H1 (cell line): ENCODE measurements at regions not wholly inside any gene's neighbourhood (a gene's known extent, or its start where the extent isn't known, plus 50 kb on each side); places are given as distances from the start of the nearest gene placed in this dataset.

ENCODE experiments used
- CTCF ChIA-PET: fragments of 300-600 bp; sonication (Branson Sonifier 250); formaldehyde crosslinking; loops from one replicate; lab custom pipeline; 2021; ENCODE audit not compliant: partially characterized antibody; lab: Charles Lee
- POLR2A ChIA-PET: fragments of 300-600 bp; sonication (Branson Sonifier 250); formaldehyde crosslinking; loops from one replicate; lab custom pipeline; 2021; ENCODE audit warnings: inconsistent platforms; ENCODE audit not compliant: partially characterized antibody; lab: Charles Lee
- DNase-seq, 2 experiments: peaks; one replicate each; pipeline versions ENCODE4 v3.0.0 to v3.0.0-alpha.2; 2010 to 2022; ENCODE audit warnings: low spot score in 2 of 2, low read depth in 1 of 2, mixed read lengths in 1 of 2
- FAIRE-seq: peaks from 2 replicates; lab custom pipeline; 2011; peaks lifted over from hg19 to GRCh38; lab: Jason Lieb, UNC
- H2AFZ ChIP-seq: 2 replicates; pipeline ENCODE4 v1.8.1; 2012; ENCODE audit warnings: low read length, inconsistent platforms
- H2AK5ac ChIP-seq: 2 replicates; pipeline ENCODE4 v1.6.1; 2013; ENCODE audit warnings: low read depth, low read length
- H2BK120ac ChIP-seq: replicated peaks from 2 replicates; pipeline ENCODE3; 2013; ENCODE audit warnings: low read depth, low read length, inconsistent platforms
- H2BK12ac ChIP-seq: 2 replicates; pipeline ENCODE4 v1.6.1; 2013; ENCODE audit warnings: low read depth, low read length
- H2BK15ac ChIP-seq: 2 replicates; pipeline ENCODE4 v1.6.1; 2013; ENCODE audit warnings: low read length
- H2BK20ac ChIP-seq: 2 replicates; pipeline ENCODE4 v1.6.1; 2013; ENCODE audit warnings: low read length
- H2BK5ac ChIP-seq: 2 replicates; pipeline ENCODE4 v1.6.1; 2013; ENCODE audit warnings: low read depth, low read length
- H3K14ac ChIP-seq: 2 replicates; pipeline ENCODE4 v1.6.1; 2013; ENCODE audit warnings: inconsistent platforms; ENCODE audit not compliant: insufficient read length
- H3K18ac ChIP-seq: 2 replicates; pipeline ENCODE4 v1.6.1; 2013; ENCODE audit warnings: low read length; ENCODE audit errors: extremely low read depth
- H3K23ac ChIP-seq: 2 replicates; pipeline ENCODE4 v1.6.1; 2013; ENCODE audit warnings: inconsistent platforms; ENCODE audit not compliant: insufficient read length
- H3K23me2 ChIP-seq: 2 replicates; pipeline ENCODE4 v1.6.1; 2013; ENCODE audit warnings: low read depth, low read length
- H3K27ac ChIP-seq: 2 replicates; pipeline ENCODE4 v1.6.1; 2011; ENCODE audit warnings: low read depth, low read length, inconsistent platforms
- H3K27me3 ChIP-seq, 4 experiments: replicated peaks in 1 of 4; 1 replicate in 1 of 4; 2 replicates in 3 of 4; pipeline versions ENCODE4 v1.6.1 to v1.8.1; 2011 to 2013; ENCODE audit warnings: low read length in 3 of 4, mild to moderate bottlenecking in 3 of 4, inconsistent platforms in 2 of 4, mixed read lengths in 2 of 4, moderate library complexity in 1 of 4; ENCODE audit not compliant: control insufficient read depth in 3 of 4, insufficient read depth in 3 of 4; ENCODE audit errors: extremely low read depth in 1 of 4
- H3K36me3 ChIP-seq, 4 experiments: 2 replicates each; pipeline versions ENCODE4 v1.6.1 to v1.8.1; 2011 to 2013; ENCODE audit warnings: mild to moderate bottlenecking in 4 of 4, low read length in 3 of 4, moderate library complexity in 2 of 4, control low read depth in 1 of 4, inconsistent platforms in 1 of 4; ENCODE audit not compliant: insufficient read depth in 4 of 4, control insufficient read depth in 2 of 4
- H3K4ac ChIP-seq: replicated peaks from 2 replicates; pipeline ENCODE3; 2013; ENCODE audit warnings: low read length, low read depth, mixed read lengths, inconsistent platforms; ENCODE audit not compliant: insufficient read length
- H3K4me1 ChIP-seq, 4 experiments: replicated peaks in 1 of 4; 1 replicate in 1 of 4; 2 replicates in 3 of 4; pipeline versions ENCODE4 v1.6.1 to v1.8.1; 2011 to 2013; ENCODE audit warnings: low read length in 3 of 4, inconsistent platforms in 2 of 4, mixed read lengths in 1 of 4; ENCODE audit not compliant: insufficient read depth in 4 of 4, control insufficient read depth in 3 of 4
- H3K4me2 ChIP-seq, 2 experiments: 2 replicates each; pipeline versions ENCODE4 v1.6.1 to v1.8.1; 2011 to 2013; ENCODE audit warnings: low read depth in 2 of 2, low read length in 2 of 2, control low read depth in 1 of 2, inconsistent platforms in 1 of 2, mild to moderate bottlenecking in 1 of 2; ENCODE audit not compliant: insufficient read depth in 1 of 2
- H3K4me3 ChIP-seq, 4 experiments: fragments of 200-600, 300-600 bp in 1 of 4; sonication (generic), shearing (Covaris generic), sonication (Bioruptor Twin) in 1 of 4; 2 replicates each; pipeline versions ENCODE4 v1.5.1 to v1.8.1; 2011 to 2016; ENCODE audit warnings: low read length in 4 of 4, low read depth in 3 of 4, control low read depth in 2 of 4, inconsistent platforms in 2 of 4, mild to moderate bottlenecking in 2 of 4, mixed read lengths in 1 of 4, moderate library complexity in 1 of 4; ENCODE audit not compliant: insufficient read depth in 2 of 4; ENCODE audit errors: extremely low read depth in 1 of 4
- H3K56ac ChIP-seq: replicated peaks from 2 replicates; pipeline ENCODE3; 2013; ENCODE audit warnings: low read depth, mild to moderate bottlenecking, mixed read lengths, low read length, inconsistent platforms; ENCODE audit not compliant: insufficient read length
- H3K79me1 ChIP-seq: 2 replicates; pipeline ENCODE4 v1.6.1; 2013; ENCODE audit warnings: low read depth, low read length, control low read depth
- H3K79me2 ChIP-seq, 2 experiments: 2 replicates each; pipeline versions ENCODE4 v1.6.1 to v1.8.1; 2012 to 2013; ENCODE audit warnings: low read length in 2 of 2, mild to moderate bottlenecking in 2 of 2, inconsistent platforms in 1 of 2; ENCODE audit not compliant: insufficient read depth in 2 of 2, control insufficient read depth in 1 of 2
- H3K9ac ChIP-seq, 4 experiments: replicated peaks in 1 of 4; 1 replicate in 1 of 4; 2 replicates in 3 of 4; pipeline versions ENCODE4 v1.6.1 to v1.8.1; 2011 to 2013; ENCODE audit warnings: low read depth in 3 of 4, low read length in 3 of 4, control low read depth in 2 of 4, mild to moderate bottlenecking in 2 of 4, moderate library complexity in 2 of 4, inconsistent platforms in 1 of 4; ENCODE audit errors: extremely low read depth in 1 of 4
- H3K9me3 ChIP-seq, 2 experiments: 2 replicates each; pipeline versions ENCODE4 v1.6.1 to v1.8.1; 2012 to 2013; ENCODE audit warnings: mild to moderate bottlenecking in 2 of 2, moderate library complexity in 2 of 2, control low read depth in 1 of 2, inconsistent platforms in 1 of 2, low read depth in 1 of 2, low read length in 1 of 2, mixed read lengths in 1 of 2; ENCODE audit not compliant: insufficient read depth in 2 of 2
- H4K20me1 ChIP-seq, 2 experiments: replicated peaks in 1 of 2; 2 replicates each; pipeline versions ENCODE3 to v1.8.1; 2011 to 2013; ENCODE audit warnings: inconsistent platforms in 2 of 2, low read length in 2 of 2, mild to moderate bottlenecking in 1 of 2; ENCODE audit not compliant: insufficient read depth in 2 of 2, control insufficient read depth in 1 of 2
- H4K5ac ChIP-seq: 2 replicates; pipeline ENCODE4 v1.6.1; 2013; ENCODE audit warnings: low read length, low read depth, mixed read lengths, inconsistent platforms; ENCODE audit not compliant: insufficient read length
- H4K8ac ChIP-seq: 2 replicates; pipeline ENCODE4 v1.8.0; 2013; ENCODE audit warnings: mild to moderate bottlenecking, moderate library complexity, low read length, inconsistent platforms; ENCODE audit not compliant: insufficient read depth; ENCODE audit errors: extremely low read depth
- H4K91ac ChIP-seq: replicated peaks from 2 replicates; pipeline ENCODE3; 2013; ENCODE audit warnings: low read length, mixed read lengths, inconsistent platforms; ENCODE audit not compliant: insufficient read length
- SP4 ChIP-seq: IDR thresholded peaks from 2 replicates; pipeline ENCODE4 v1.6.1; 2012; ENCODE audit warnings: low read length, inconsistent platforms
- YY1 ChIP-seq: IDR thresholded peaks from 2 replicates; pipeline ENCODE4 v1.6.1; 2011; ENCODE audit warnings: low read depth, mild to moderate bottlenecking, low read length
- WGBS, 2 experiments: shearing (Covaris generic) in 1 of 2; methylation state at CpG; one replicate each; pipeline versions ENCODE4 v1.1.6 to v1.1.7; 2013 to 2015; ENCODE audit warnings: low lambda C conversion rate in 2 of 2, mixed read lengths in 2 of 2, inconsistent platforms in 1 of 2, low coverage in 1 of 2, missing lambda C conversion rate in 1 of 2; ENCODE audit not compliant: insufficient replicate concordance in 2 of 2, insufficient coverage in 1 of 2, insufficient read length in 1 of 2; ENCODE audit errors: extremely low coverage in 1 of 2, missing lambda C conversion rate in 1 of 2; 5-methylcytosine and 5-hydroxymethylcytosine counted together

DNA sequence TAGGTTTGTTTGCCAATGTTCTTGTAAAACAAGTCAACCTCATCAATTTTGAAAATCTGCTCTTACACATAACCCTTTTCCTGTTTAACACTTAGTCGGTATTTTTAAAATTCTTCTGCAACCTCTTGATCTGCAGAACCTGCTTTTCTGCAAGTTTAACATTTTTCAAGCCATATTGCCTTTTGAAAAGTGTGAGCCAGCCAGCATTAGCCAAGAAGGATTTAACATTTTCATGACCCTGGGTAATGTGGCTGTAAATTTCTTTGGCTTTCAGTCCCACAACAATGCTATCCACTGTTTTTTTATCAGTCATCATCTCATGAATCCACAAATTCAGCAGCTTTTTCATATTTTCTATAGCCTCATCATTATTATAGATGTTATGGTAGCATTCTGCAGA, 956.5 kb downstream of the FAT4 start:
- Histone ChIP-seq H3K23ac (no peak overlapping the region), H3K79me2 (no peaks in the 10 kb centered on the region), H3K4ac (no peak overlapping the region), H2BK12ac (no peak overlapping the region), H2AFZ (no peak overlapping the region), H4K91ac (no peak overlapping the region), H3K79me1 (no peaks in the 10 kb centered on the region), H3K14ac (no peak overlapping the region), H2BK120ac (no peak overlapping the region), H3K27me3 (no peaks in the 10 kb centered on the region), H3K4me3 (no peak overlapping the region), H4K5ac (no peak overlapping the region), H2BK5ac (no peak overlapping the region), H3K9ac (no peak overlapping the region), H3K23me2 (no peaks in the 10 kb centered on the region), H3K9me3 (no peaks in the 10 kb centered on the region), H3K27ac (no peak overlapping the region), H3K18ac (no peak overlapping the region), H3K4me1 (no peaks in the 10 kb centered on the region), H3K56ac (no peak overlapping the region), H3K36me3 (no peaks in the 10 kb centered on the region), H4K8ac (no peak overlapping the region), H4K20me1 (no peaks in the 10 kb centered on the region), H2AK5ac (no peak overlapping the region), H3K4me2 (no peak overlapping the region), H2BK20ac (no peak overlapping the region)
- 75% methylated on average over 1 of the region's 1 CpG; no CpG with 5 or more reads in 1 of the 2 experiments for WGBS, 2 experiments
- ChIA-PET POLR2A (interaction anchor here (0.6 kb wide), 1 partner anchor 9 kb away, joined by 4 read pairs; no protein-coding TSS in a partner anchor), CTCF (interaction anchor here (0.9 kb wide), 1 partner anchor 133 kb away, joined by 3 read pairs; no protein-coding TSS in a partner anchor)
- DNase-seq (no peak), FAIRE-seq (no peak)
- TF ChIP-seq SP4: no peak
- TF ChIP-seq YY1: no peak
- TF ChIP-seq, all 59 proteins: peak for 0
- no peak overlapping the region for H2BK15ac ChIP-seq
